Upper lobe of right lung (tissue), 1 donor: ENCODE measurements at regions not wholly inside any gene's neighbourhood (a gene's known extent, or its start where the extent isn't known, plus 50 kb on each side); places are given as distances from the start of the nearest gene placed in this dataset.
"Not testable (repeated sequence)": the region's sequence is repeated elsewhere in the genome, so short reads cannot be mapped to it uniquely, and the experiment has no call there.

ENCODE experiments used
- ATAC-seq: fragments of 200-7000 bp; cut with Tn5 transposase; one replicate; pipeline ENCODE4 v1.9.1; 2020; ENCODE audit warnings: mild to moderate bottlenecking, moderate library complexity
- DNase-seq: peaks from one replicate; pipeline ENCODE4 v3.0.0-alpha.2; 2020
- H3K27ac ChIP-seq: fragments of 200-600 bp; one replicate; pipeline ENCODE4 v1.8.0; 2022
- H3K27me3 ChIP-seq: fragments of 200-600 bp; one replicate; pipeline ENCODE4 v1.8.0; 2022; ENCODE audit warnings: mild to moderate bottlenecking
- H3K36me3 ChIP-seq: fragments of 200-600 bp; one replicate; pipeline ENCODE4 v1.8.0; 2022
- H3K4me1 ChIP-seq: fragments of 200-600 bp; one replicate; pipeline ENCODE4 v1.8.0; 2022
- H3K4me3 ChIP-seq: fragments of 200-600 bp; one replicate; pipeline ENCODE4 v1.8.0; 2022; ENCODE audit warnings: mild to moderate bottlenecking
- H3K9me3 ChIP-seq: fragments of 200-600 bp; one replicate; pipeline ENCODE4 v1.8.0; 2022
- CTCF ChIP-seq: fragments of 200-600 bp; IDR thresholded peaks from one replicate; pipeline ENCODE4 v1.8.0; 2022; ENCODE audit warnings: antibody characterized with exemption
- intact Hi-C: fragments of 100-400 bp; cut with DNase I; formaldehyde crosslinking; loops from one replicate; pipeline ENCODE4 v1.11.0; 2022
- donor health status: DM: no; HTN: yes; CAD: no; lungs with severe emphysema.

GRCh38 chr11:81960443-81960842 is 773.2 kb downstream of the FAM181B start:
- Histone ChIP-seq H3K4me1 (no peaks in the 10 kb centered on the region), H3K4me3 (no peak overlapping the region), H3K9me3 (no peaks in the 10 kb centered on the region), H3K27me3 (no peaks in the 10 kb centered on the region), H3K27ac (no peak overlapping the region), H3K36me3 (no peaks in the 10 kb centered on the region)
- intact Hi-C loops: no loop called here
- ATAC-seq: no peak
- no peak for DNase-seq
- no peak for TF ChIP-seq CTCF

GRCh38 chr11:81959341-81959740 is 774.3 kb downstream of the FAM181B start:
- Histone ChIP-seq H3K4me1 (no peaks in the 10 kb centered on the region), H3K9me3 (no peaks in the 10 kb centered on the region), H3K4me3 (no peak overlapping the region), H3K36me3 (no peaks in the 10 kb centered on the region), H3K27me3 (no peaks in the 10 kb centered on the region), H3K27ac (no peak overlapping the region)
- TF ChIP-seq CTCF: no peak
- DNase-seq (no peak), ATAC-seq (no peak)
- intact Hi-C loops: no loop called here

- H3K4me1 ChIP-seq, H3K27me3 ChIP-seq, H3K9me3 ChIP-seq, H3K27ac ChIP-seq, DNase-seq, H3K4me3 ChIP-seq, intact Hi-C loops, H3K36me3 ChIP-seq, ATAC-seq: not testable (repeated sequence)
Measured at GRCh38 chr11:81954301-81954700, 779.4 kb downstream of the FAM181B start.

GRCh38 chr11:81946831-81947230 is 786.8 kb downstream of the FAM181B start:
- no peak for DNase-seq

GRCh38 chr11:81942646-81943045 is 791.0 kb downstream of the FAM181B start:
- H3K36me3 ChIP-seq: no peaks in the 10 kb centered on the region
- H3K27ac ChIP-seq: no peak overlapping the region
- no peaks in the 10 kb centered on the region for H3K4me1 ChIP-seq
- ATAC-seq: no peak
- no peak for DNase-seq
- no peaks in the 10 kb centered on the region for H3K9me3 ChIP-seq
- H3K27me3 ChIP-seq: no peaks in the 10 kb centered on the region
- intact Hi-C loops: no loop called here
- H3K4me3 ChIP-seq: no peak overlapping the region
- no peak for TF ChIP-seq CTCF

More at GRCh38 chr11:81946831-81947230, 786.8 kb downstream of the FAM181B start:
- Histone ChIP-seq H3K27me3 (no peaks in the 10 kb centered on the region), H3K9me3 (no peaks in the 10 kb centered on the region), H3K4me3 (no peak overlapping the region), H3K36me3 (no peaks in the 10 kb centered on the region), H3K27ac (no peak overlapping the region), H3K4me1 (no peaks in the 10 kb centered on the region)
- ATAC-seq: no peak
- no peak for TF ChIP-seq CTCF
- intact Hi-C loops: no loop called here

GRCh38 chr11:81941998-81942397 is 791.7 kb downstream of the FAM181B start:
- Histone ChIP-seq H3K4me1 (no peaks in the 10 kb centered on the region), H3K4me3 (no peak overlapping the region), H3K36me3 (no peaks in the 10 kb centered on the region), H3K9me3 (no peaks in the 10 kb centered on the region), H3K27me3 (no peaks in the 10 kb centered on the region), H3K27ac (no peak overlapping the region)
- DNase-seq (no peak), ATAC-seq (no peak)
- no peak for TF ChIP-seq CTCF
- intact Hi-C loops: no loop called here
